HepG2 (cell line): ENCODE measurements at regions not wholly inside any gene's neighbourhood (a gene's known extent, or its start where the extent isn't known, plus 50 kb on each side); places are given as distances from the start of the nearest gene placed in this dataset.
A peak's percentile ranks its signal among the peaks of the same experiment; 100 is the strongest.

Experiments
- AHDC1 ChIP-seq: sonication (generic); formaldehyde crosslinking; IDR thresholded peaks from 2 replicates; pipeline ENCODE4 v1.5.1; 2020; ENCODE audit warnings: mild to moderate bottlenecking, missing genetic modification reagents, borderline replicate concordance
- CBX5 ChIP-seq: sonication (generic); formaldehyde crosslinking; IDR thresholded peaks from 2 replicates; pipeline ENCODE4 v1.4.0; 2020; ENCODE audit warnings: missing genetic modification reagents, borderline replicate concordance
- DBP ChIP-seq: sonication (generic); formaldehyde crosslinking; IDR thresholded peaks from 2 replicates; pipeline ENCODE4 v1.4.0; 2020; ENCODE audit warnings: missing genetic modification reagents; ENCODE audit errors: not compliant biosample characterization
- ELF3 ChIP-seq: IDR thresholded peaks from 2 replicates; pipeline ENCODE4 v1.6.1; 2016; ENCODE audit warnings: missing genetic modification reagents, missing compliant biosample characterization
- GZF1 ChIP-seq: sonication (generic); formaldehyde crosslinking; IDR thresholded peaks from 2 replicates; pipeline ENCODE4 v1.5.1; 2020; ENCODE audit warnings: mild to moderate bottlenecking, missing genetic modification reagents
- HDAC2 ChIP-seq: sonication (generic); formaldehyde crosslinking; IDR thresholded peaks from 2 replicates; pipeline ENCODE4 v1.4.0; 2020; ENCODE audit warnings: missing genetic modification reagents
- ISX ChIP-seq: sonication (generic); formaldehyde crosslinking; conservative IDR thresholded peaks from 2 replicates; pipeline ENCODE4 v1.5.0; 2020; ENCODE audit warnings: missing genetic modification reagents
- PAXIP1 ChIP-seq: sonication (generic); formaldehyde crosslinking; conservative IDR thresholded peaks from 2 replicates; pipeline ENCODE4 v1.4.0; 2020; ENCODE audit warnings: mild to moderate bottlenecking, missing genetic modification reagents, moderate library complexity
- RCOR2 ChIP-seq: IDR thresholded peaks from 2 replicates; pipeline ENCODE4 v1.6.1; 2016; ENCODE audit warnings: missing biosample characterization, missing genetic modification reagents
- REPIN1 ChIP-seq: sonication (generic); formaldehyde crosslinking; IDR thresholded peaks from 2 replicates; pipeline ENCODE4 v1.8.0; 2022; ENCODE audit warnings: missing genetic modification reagents, low read depth, mild to moderate bottlenecking, borderline replicate concordance
- REST ChIP-seq, 2 experiments: IDR thresholded peaks; 2 replicates each; pipeline ENCODE4 v1.6.1; 2011 to 2012; ENCODE audit warnings: low read length in 2 of 2, borderline replicate concordance in 1 of 2, low read depth in 1 of 2, mild to moderate bottlenecking in 1 of 2, moderate library complexity in 1 of 2
- SATB2 ChIP-seq: sonication (generic); formaldehyde crosslinking; IDR thresholded peaks from 2 replicates; pipeline ENCODE4 v1.5.0; 2020; ENCODE audit warnings: missing genetic modification reagents
- ZBTB1 ChIP-seq: sonication (generic); formaldehyde crosslinking; IDR thresholded peaks from 2 replicates; pipeline ENCODE4 v1.4.0; 2020; ENCODE audit warnings: missing genetic modification reagents, borderline replicate concordance
- ZFP36L2 ChIP-seq: sonication (generic); formaldehyde crosslinking; IDR thresholded peaks from 2 replicates; pipeline ENCODE4 v1.4.0; 2020; ENCODE audit warnings: missing genetic modification reagents
- ZNF24 ChIP-seq: fragments of 450-650 bp; IDR thresholded peaks from 2 replicates; pipeline ENCODE4 v1.6.1; 2017; ENCODE audit warnings: antibody characterized with exemption, mild to moderate bottlenecking

- TF ChIP-seq AHDC1 (CRISPR knock-in tag), result peak; percentile 71
- TF ChIP-seq ZBTB1 (CRISPR knock-in tag), result no peak
- no peak for TF ChIP-seq GZF1 (CRISPR knock-in tag)
- TF ChIP-seq HDAC2 (CRISPR knock-in tag), result peak; percentile 91
- no peak for TF ChIP-seq ZFP36L2 (CRISPR knock-in tag)
- peak; percentile 79 for TF ChIP-seq PAXIP1 (CRISPR knock-in tag)
- TF ChIP-seq REST (IDR thresholded peaks at IDR 0.05; ENCODE audit: borderline replicate concordance in 1 of 2, low read depth in 1 of 2, low read length in 2 of 2), result no peak
- TF ChIP-seq SATB2 (CRISPR knock-in tag), result no peak
- TF ChIP-seq RCOR2 (CRISPR knock-in tag), result peak; percentile 88
- no peak for TF ChIP-seq DBP (CRISPR knock-in tag)
- peak; percentile 59 for TF ChIP-seq ELF3 (CRISPR knock-in tag)
- peak; percentile 74; the same call in 1 of the 2 replicates for TF ChIP-seq CBX5 (CRISPR knock-in tag)
- TF ChIP-seq ISX (CRISPR knock-in tag), result no peak
- peak; percentile 92 for TF ChIP-seq ZNF24
- peak; percentile 74 for TF ChIP-seq REPIN1 (CRISPR knock-in tag)
Observed at GRCh38 chr3:30492322-30493192, 113.8 kb upstream of the TGFBR2 start (continued).
